WTC11 (cell line): ENCODE measurements at regions not wholly inside any gene's neighbourhood (a gene's known extent, or its start where the extent isn't known, plus 50 kb on each side); places are given as distances from the start of the nearest gene placed in this dataset.

ENCODE experiments used
- CREB1 ChIP-seq: sonication (generic); formaldehyde crosslinking; IDR thresholded peaks from 2 replicates; pipeline ENCODE4 v1.8.0; 2023; ENCODE audit warnings: mild to moderate bottlenecking, missing genetic modification reagents
- FOXJ3 ChIP-seq: sonication (generic); formaldehyde crosslinking; IDR thresholded peaks from 2 replicates; pipeline ENCODE4 v1.9.0; 2021; ENCODE audit warnings: missing genetic modification reagents, mild to moderate bottlenecking, borderline replicate concordance
- JAZF1 ChIP-seq: fragments of 250-450 bp; sonication (Bioruptor Pico); IDR thresholded peaks from 2 replicates; pipeline ENCODE4 v1.9.0; 2021; ENCODE audit warnings: moderate library complexity, mild to moderate bottlenecking, inconsistent platforms
- NFYB ChIP-seq: sonication (generic); formaldehyde crosslinking; conservative IDR thresholded peaks from 2 replicates; pipeline ENCODE4 v1.8.0; 2022; ENCODE audit warnings: low read depth, missing genetic modification reagents
- TP53 ChIP-seq: sonication (generic); formaldehyde crosslinking; IDR thresholded peaks from 2 replicates; pipeline ENCODE4 v1.8.1; 2023; ENCODE audit warnings: mild to moderate bottlenecking, missing genetic modification reagents
- USF1 ChIP-seq: sonication (generic); formaldehyde crosslinking; IDR thresholded peaks from 2 replicates; pipeline ENCODE4 v1.8.0; 2022; ENCODE audit warnings: mild to moderate bottlenecking, missing genetic modification reagents
- ZNF121 ChIP-seq: sonication (generic); formaldehyde crosslinking; IDR thresholded peaks from 2 replicates; pipeline ENCODE4 v1.8.0; 2023; ENCODE audit warnings: missing genetic modification reagents
- TF ChIP-seq, protein P1 (sequence below): fragments of 200-600 bp; IDR thresholded peaks from 2 replicates; pipeline ENCODE4 v1.8.0; 2022; ENCODE audit warnings: antibody characterized with exemption
- TF ChIP-seq, protein P2 (sequence below): sonication (generic); formaldehyde crosslinking; IDR thresholded peaks from 2 replicates; pipeline ENCODE4 v1.8.0; 2022; ENCODE audit warnings: mild to moderate bottlenecking, missing genetic modification reagents
- TF ChIP-seq, protein P3 (sequence below): sonication (generic); formaldehyde crosslinking; IDR thresholded peaks from 2 replicates; pipeline ENCODE4 v1.8.1; 2022; ENCODE audit warnings: missing genetic modification reagents, borderline replicate concordance
- TF ChIP-seq, protein P4 (sequence below): sonication (generic); formaldehyde crosslinking; IDR thresholded peaks from 2 replicates; pipeline ENCODE4 v1.8.1; 2023; ENCODE audit warnings: mild to moderate bottlenecking, missing genetic modification reagents, moderate library complexity

- TF ChIP-seq, protein P1, sequence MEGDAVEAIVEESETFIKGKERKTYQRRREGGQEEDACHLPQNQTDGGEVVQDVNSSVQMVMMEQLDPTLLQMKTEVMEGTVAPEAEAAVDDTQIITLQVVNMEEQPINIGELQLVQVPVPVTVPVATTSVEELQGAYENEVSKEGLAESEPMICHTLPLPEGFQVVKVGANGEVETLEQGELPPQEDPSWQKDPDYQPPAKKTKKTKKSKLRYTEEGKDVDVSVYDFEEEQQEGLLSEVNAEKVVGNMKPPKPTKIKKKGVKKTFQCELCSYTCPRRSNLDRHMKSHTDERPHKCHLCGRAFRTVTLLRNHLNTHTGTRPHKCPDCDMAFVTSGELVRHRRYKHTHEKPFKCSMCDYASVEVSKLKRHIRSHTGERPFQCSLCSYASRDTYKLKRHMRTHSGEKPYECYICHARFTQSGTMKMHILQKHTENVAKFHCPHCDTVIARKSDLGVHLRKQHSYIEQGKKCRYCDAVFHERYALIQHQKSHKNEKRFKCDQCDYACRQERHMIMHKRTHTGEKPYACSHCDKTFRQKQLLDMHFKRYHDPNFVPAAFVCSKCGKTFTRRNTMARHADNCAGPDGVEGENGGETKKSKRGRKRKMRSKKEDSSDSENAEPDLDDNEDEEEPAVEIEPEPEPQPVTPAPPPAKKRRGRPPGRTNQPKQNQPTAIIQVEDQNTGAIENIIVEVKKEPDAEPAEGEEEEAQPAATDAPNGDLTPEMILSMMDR = no peak
- TF ChIP-seq, protein P2, sequence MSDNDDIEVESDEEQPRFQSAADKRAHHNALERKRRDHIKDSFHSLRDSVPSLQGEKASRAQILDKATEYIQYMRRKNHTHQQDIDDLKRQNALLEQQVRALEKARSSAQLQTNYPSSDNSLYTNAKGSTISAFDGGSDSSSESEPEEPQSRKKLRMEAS (CRISPR knock-in tag) = no peak
- TF ChIP-seq TP53 (CRISPR knock-in tag) (no peak), FOXJ3 (CRISPR knock-in tag) (no peak), NFYB (CRISPR knock-in tag) (no peak), JAZF1 (no peak), ZNF121 (CRISPR knock-in tag) (no peak), USF1 (CRISPR knock-in tag) (no peak), CREB1 (no peak)
- TF ChIP-seq, protein P3, sequence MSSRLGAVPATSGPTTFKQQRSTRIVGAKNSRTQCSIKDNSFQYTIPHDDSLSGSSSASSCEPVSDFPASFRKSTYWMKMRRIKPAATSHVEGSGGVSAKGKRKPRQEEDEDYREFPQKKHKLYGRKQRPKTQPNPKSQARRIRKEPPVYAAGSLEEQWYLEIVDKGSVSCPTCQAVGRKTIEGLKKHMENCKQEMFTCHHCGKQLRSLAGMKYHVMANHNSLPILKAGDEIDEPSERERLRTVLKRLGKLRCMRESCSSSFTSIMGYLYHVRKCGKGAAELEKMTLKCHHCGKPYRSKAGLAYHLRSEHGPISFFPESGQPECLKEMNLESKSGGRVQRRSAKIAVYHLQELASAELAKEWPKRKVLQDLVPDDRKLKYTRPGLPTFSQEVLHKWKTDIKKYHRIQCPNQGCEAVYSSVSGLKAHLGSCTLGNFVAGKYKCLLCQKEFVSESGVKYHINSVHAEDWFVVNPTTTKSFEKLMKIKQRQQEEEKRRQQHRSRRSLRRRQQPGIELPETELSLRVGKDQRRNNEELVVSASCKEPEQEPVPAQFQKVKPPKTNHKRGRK = no peak
- TF ChIP-seq, protein P4, sequence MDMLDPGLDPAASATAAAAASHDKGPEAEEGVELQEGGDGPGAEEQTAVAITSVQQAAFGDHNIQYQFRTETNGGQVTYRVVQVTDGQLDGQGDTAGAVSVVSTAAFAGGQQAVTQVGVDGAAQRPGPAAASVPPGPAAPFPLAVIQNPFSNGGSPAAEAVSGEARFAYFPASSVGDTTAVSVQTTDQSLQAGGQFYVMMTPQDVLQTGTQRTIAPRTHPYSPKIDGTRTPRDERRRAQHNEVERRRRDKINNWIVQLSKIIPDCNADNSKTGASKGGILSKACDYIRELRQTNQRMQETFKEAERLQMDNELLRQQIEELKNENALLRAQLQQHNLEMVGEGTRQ = no peak
These were observed 228.2 kb downstream of the CDH26 start for GRCh38 chr20:60186412-60186811.
